AG04449 (cell line): ENCODE measurements at regions not wholly inside any gene's neighbourhood (a gene's known extent, or its start where the extent isn't known, plus 50 kb on each side); places are given as distances from the start of the nearest gene placed in this dataset.

Source experiments
- CTCF ChIA-PET: fragments of 350-600 bp; formaldehyde crosslinking; extraction: SDS; loops from one replicate; lab custom pipeline; 2021; ENCODE audit warnings: antibody characterized with exemption; lab: Yijun Ruan, JAX
- POLR2A ChIA-PET: fragments of 400-600, 350-600 bp; formaldehyde crosslinking; extraction: SDS; loops from one replicate; lab custom pipeline; 2020; ENCODE audit warnings: antibody characterized with exemption, inconsistent platforms; lab: Yijun Ruan, JAX
- DNase-seq: peaks from one replicate; pipeline ENCODE4 v3.0.0-alpha.2; 2010; ENCODE audit warnings: low read depth, low spot score
- H3K4me3 ChIP-seq: 2 replicates; pipeline ENCODE4 v1.5.1; 2011; ENCODE audit warnings: low read depth, mild to moderate bottlenecking, control low read depth, low read length
- CTCF ChIP-seq: IDR thresholded peaks from one replicate; pipeline ENCODE4 v1.5.1; 2011; ENCODE audit warnings: mild to moderate bottlenecking, moderate library complexity, low read length, control low read depth, inconsistent platforms; ENCODE audit not compliant: insufficient read depth; ENCODE audit errors: missing control alignments

- ChIA-PET POLR2A (no interaction called here), CTCF (interaction anchor here (1.2 to 5.7 kb wide), 9 partner anchors 285 to 967 kb away, joined by 3 to 62 read pairs (median 10); no protein-coding TSS in a partner anchor)
These were observed 126.4 kb upstream of the C11orf58 start for GRCh38 chr11:16611926-16612565.

GRCh38 chr11:16611401-16611921 is 127.0 kb upstream of the C11orf58 start:
- no peak for TF ChIP-seq CTCF
- no peak for DNase-seq
- H3K4me3 ChIP-seq: no peak overlapping the region
- ChIA-PET CTCF (interaction anchor here (1.3 to 5.7 kb wide), 5 partner anchors 407 to 962 kb away, joined by 3 to 62 read pairs (median 39); no protein-coding TSS in a partner anchor), POLR2A (no interaction called here)

More at GRCh38 chr11:16611926-16612565, 126.4 kb upstream of the C11orf58 start:
- TF ChIP-seq CTCF: no peak
- no peak overlapping the region; the same call in 1 of the 2 replicates for H3K4me3 ChIP-seq
- no peak for DNase-seq

GRCh38 chr11:16610738-16611388 is 127.6 kb upstream of the C11orf58 start:
- CTCF ChIA-PET: interaction anchor here (1.3 to 5.7 kb wide), 3 partner anchors 406 to 962 kb away, joined by 3 to 62 read pairs (median 39); no protein-coding TSS in a partner anchor
- no peak for DNase-seq
- no peak overlapping the region for H3K4me3 ChIP-seq
- POLR2A ChIA-PET: no interaction called here
- TF ChIP-seq CTCF: no peak

GRCh38 chr11:16610213-16610737 is 128.2 kb upstream of the C11orf58 start:
- H3K4me3 ChIP-seq: no peak overlapping the region
- ChIA-PET POLR2A (no interaction called here), CTCF (interaction anchor here (0.6 to 1.3 kb wide), 4 partner anchors 410 to 960 kb away, joined by 3 to 4 read pairs (median 4); no protein-coding TSS in a partner anchor)
- DNase-seq: no peak
- no peak for TF ChIP-seq CTCF

- H3K4me3 ChIP-seq: no peak overlapping the region
- ChIA-PET CTCF (interaction anchor here (0.6 to 1.3 kb wide), 6 partner anchors 409 to 960 kb away, joined by 3 to 4 read pairs (median 3); no protein-coding TSS in a partner anchor), POLR2A (no interaction called here)
- no peak for TF ChIP-seq CTCF
- no peak for DNase-seq
These were observed 128.7 kb upstream of the C11orf58 start for GRCh38 chr11:16609769-16610168.
